AML-193 (cell line): ENCODE measurements at regions not wholly inside any gene's neighbourhood (a gene's known extent, or its start where the extent isn't known, plus 50 kb on each side); places are given as distances from the start of the nearest gene placed in this dataset.

ENCODE experiments used
- DNase-seq, 2 experiments: peaks; one replicate each; lab custom pipeline; 2025; lab: John Stamatoyannopoulos, UW

DNA sequence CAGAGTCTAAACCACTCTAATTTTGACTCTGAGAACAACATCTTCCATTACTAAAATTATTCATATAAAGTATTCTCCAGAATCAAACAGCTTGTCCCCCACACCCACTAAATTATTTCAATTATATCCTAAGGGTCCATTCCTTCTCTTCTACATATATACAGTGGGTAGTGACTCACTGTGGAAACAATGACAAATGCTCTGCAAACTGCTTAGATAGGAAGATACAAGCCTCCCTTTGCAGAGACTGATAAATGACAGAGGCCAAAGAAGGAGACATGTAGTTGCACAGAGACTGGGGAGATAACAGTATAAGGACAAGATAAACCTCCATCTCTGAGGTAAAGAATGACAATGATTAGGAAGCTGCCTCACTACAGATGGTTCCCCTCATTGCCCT lies 1087.4 kb downstream of the AGBL1 start:
- DNase-seq = no peak

DNA sequence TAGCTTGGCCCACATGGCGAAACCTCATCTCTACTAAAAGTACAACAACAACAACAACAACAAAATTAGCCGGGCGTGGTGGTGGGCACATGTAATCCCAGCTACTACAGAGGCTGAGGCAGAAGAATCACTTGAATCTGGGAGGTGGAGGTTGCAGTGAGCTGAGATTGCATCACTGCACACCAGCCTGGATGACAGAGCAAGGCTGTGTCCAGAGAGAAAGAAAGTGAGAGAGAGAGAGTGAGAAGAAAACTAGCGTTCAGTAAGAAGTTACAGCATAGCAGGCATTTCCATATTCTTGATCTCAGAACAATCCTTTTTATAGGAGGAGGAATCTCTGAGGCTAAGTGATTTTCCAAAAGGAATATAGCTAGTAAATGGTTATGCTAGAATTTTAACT lies 1076.1 kb downstream of the AGBL1 start:
- DNase-seq = no peak

DNA sequence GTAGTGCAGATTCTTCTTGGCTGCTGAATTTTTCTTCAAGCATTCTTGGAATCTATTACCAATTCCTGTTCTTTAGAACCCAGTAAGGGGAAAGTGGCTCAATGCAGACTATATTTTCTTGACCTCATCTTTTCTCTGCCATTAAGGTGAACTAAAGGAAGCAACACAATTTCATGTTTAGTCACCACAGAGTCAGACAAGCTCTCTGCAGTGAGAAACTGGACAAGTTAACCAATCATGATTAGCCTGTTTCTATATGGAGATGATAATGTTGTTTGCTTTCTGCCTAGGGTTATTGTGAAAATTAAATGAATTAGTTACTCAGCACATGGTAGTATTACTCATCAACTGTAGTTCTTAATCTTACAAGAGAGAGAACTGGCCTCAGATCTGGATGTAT lies 1075.1 kb downstream of the AGBL1 start:
- no peak for DNase-seq

DNA sequence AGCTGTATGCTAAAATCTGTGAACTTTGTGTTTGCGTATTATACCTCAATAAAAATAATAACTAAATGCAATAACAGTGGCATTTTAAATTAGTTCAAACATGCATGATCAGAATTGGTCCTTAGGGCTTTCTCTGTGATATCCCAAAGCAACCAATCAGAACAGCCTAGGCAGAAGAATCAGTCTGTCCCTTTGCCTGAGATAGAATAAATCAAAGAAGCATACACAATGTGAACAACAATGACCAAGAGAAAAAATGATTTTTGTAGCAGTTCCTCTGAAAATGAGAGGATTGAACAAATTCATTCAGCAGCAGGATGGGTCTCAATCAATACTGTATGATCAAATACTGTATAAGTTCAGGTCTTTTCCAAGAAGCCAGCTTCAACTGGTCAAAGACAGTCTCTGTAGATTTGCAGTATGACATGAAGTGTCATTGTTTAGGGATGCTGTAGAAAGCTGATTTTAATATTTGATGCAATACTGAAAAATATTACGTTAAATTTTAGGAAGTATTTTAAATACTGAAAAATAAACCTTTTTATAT lies 1071.6 kb downstream of the AGBL1 start:
- DNase-seq = no peak

DNA sequence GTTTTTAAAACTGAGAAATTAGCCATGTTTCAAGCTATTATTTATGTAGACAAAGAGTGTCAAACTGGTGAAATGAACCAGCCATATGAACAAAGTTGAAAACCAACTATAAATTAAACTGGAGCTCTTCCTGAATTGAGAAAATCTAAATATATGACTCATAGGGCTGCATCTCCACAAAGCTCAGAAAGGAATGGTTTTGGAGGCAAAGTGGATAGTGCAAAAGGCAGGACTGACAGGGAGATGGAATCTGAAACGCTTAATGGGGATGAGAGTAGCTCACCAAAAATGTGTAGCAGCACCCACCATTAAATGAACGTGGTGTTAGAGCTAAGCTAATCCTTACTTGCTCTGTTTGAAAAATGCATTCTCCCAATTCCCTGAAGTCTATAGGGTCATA lies 1066.0 kb downstream of the AGBL1 start:
- DNase-seq = no peak

DNA sequence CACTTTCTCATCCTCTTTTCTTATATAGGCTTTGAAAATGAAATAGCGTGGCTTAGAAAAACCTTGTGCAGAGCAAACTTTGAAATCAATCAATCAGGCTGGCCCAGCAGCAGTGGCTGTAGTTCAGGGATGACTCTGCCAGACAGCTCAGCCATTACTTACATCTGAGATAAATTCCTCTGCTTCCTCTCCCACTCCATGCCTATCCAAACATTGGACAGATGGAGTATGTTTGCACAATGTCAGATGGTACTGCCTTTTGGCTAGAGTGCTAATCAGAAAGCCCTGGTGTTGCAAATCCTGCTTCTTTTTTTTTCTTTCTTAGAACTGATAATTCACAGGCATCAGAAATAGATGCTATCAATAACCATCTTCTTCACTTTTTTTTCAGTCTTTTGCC lies 1065.1 kb downstream of the AGBL1 start:
- no peak for DNase-seq

DNA sequence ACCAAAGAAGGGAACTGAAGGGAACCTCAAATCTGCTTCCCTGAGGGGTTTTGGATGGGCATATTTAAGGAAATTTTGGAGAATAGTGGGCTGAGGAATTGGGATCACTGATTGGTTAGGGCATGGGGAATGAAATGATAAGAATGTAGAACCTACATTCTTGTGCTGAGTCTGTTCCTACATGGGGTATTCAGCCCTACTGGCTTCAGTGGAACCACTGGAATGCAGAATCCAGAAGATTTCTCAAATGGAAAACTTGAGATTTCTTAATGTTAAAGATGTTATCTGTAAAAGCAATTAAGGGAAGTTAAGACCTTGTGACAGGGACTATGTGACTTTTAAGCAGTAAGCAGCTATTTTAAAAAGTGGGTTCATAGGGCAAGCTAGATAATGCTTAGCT lies 1062.4 kb downstream of the AGBL1 start:
- DNase-seq = no peak

DNA sequence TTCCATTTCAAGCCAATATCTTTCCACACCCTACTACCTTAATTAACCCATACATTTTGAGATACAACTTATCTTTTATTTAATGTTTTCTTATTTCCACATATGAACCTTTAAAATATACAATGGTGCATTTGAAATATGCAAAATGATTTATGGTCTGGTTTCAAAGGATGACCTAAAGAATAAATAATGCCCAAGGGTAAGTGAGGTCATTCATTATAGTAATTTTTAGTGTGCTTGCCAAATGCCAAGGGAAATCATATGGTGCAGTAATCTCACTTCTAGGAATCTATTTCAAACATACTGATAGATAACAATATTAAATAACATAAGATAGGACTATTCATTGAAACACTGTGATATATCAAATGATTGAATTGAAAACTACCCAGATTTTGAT lies 1055.4 kb downstream of the AGBL1 start:
- DNase-seq = no peak

DNA sequence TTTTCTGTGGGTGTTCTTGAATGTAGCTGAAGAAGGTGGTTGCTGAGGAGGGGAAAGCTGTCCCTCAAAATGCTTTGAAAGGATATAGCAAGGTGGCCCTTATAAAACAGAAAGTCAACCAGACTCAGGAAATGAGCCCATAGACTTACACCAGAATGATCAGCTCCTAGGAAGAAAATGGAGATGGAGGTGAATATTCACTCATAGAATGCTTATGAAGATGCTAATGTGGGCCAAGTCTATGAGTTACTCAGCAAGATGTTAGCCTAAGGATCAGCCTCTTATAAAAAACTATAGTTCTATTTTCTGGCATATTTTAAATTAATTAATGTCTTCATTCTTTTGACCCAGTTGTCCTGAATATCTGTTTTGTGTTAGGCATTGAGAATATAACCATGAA lies 1054.0 kb downstream of the AGBL1 start:
- DNase-seq = no peak

DNA sequence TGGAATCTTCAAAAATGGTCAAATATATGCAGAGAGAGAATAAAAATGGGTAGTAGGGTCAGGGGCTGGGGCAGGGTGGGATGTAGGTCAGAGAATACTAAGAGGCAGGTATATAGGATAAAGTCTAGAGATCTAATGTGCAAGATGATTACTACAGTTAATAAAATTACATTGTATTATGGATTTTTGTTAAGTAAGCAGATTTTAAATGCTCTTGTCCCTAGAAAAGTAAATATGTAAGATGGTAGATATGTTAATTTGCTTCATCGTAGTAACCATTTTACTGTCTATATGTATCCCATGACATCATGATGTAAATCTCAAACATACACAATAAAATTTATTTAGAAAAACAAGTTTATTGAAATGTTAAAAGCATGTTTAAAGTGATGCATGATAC lies 1051.4 kb downstream of the AGBL1 start:
- DNase-seq = no peak

DNA sequence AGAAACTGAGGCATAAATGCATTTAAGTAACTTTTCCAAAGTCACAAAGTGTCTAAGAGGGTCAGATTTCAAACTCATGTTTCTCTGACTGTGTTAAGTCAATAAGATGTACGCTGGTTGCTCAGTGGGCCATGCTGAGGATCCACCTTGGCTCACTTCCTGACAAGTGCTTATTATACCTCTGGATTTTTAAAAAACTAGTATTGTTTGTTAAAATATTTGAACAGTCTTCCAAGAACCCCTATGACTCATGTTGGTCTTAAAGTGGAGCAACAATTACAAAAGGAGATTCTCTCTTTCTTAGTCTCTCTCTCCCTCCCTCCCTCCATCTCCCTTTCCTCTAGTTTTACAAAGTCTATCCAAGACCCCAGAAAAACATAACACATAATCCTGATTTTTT lies 1050.2 kb downstream of the AGBL1 start:
- no peak for DNase-seq

DNA sequence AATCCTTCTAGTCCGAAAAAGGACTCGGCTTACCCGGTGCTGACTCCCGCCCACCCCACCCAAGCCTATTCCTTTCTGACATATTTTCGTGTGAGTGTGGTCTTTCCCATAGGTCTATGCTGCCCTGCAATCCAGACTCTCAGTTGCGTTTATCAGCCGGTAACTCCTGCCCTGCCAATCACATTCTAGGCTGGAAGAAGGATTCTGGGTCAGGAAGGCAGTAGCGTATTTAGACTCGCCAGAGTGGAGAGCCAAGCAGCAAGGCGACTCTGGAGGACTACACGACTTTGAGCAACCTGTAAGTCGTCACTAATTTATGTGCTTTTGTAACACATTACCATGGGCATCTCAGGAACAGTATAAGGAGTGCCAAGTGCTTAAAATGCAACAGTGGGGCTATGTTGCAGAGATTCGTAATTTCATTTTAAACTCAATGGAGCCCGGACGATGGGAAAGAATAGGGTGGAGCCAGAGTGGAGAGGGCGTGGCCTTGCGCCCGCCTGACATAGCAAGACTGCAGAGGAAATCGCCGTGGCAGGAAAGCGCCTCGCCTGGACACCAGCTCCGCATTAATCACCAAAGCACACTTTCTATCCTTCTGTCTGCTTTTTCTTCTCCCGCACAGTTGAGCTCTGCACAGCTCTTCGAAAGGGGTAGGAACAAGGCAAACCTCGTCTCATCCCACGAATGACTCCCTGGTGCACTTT lies 1044.2 kb downstream of the AGBL1 start:
- DNase-seq = no peak

DNA sequence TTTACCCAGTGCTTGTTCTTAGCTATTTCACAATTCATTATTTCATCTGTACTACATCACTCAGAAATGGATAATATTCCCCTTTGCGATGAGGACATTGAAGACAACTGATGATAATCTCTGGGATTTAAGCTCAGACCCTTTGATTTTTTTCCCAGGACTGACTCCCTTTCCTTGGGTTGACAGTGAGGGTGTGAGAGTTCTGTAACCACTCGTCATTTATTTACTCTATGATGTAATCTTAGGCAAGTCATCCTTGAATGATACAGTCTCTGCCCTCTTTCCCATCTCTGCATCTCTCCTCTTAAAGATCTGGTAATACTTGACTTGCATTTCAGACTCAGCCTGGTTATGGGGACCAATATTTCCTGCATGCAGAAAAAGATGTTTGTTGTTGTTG lies 1041.7 kb downstream of the AGBL1 start:
- DNase-seq = no peak

DNA sequence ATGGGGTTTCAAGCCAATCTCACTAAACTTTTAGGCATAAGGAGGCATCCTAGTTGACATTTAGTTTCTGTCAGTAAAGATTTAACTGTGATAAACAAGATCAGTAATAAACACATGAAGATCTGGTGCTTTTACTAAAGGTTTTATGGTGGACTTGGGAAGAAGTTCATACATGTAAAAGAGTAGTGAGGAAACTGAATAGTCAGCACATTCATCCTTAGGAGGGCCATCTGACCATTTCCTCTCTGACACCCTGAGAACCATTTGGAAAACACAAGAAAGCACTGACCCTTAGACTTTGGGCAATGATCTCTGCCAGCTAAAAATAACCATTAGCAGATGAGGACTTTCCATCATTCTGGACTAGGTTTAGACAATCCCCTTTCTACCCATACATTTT lies 1040.9 kb downstream of the AGBL1 start:
- DNase-seq = no peak

DNA sequence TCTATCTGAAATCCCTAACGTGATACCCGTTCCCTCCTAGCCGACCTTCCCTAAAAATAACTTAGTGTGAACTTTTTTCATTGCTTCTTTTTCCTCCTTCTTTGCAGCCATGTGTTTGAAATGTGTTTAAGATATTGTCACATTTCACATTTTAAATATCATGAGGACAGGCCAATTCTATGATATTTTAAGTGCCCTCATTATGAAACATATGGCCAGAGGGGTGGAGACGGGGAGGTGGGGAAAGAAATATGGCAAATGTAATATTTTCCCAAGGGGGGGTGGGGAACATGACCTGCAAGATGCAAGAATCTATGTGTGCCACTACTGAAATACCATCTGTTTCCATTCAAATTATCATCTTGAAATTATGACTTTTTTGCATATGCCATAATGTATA lies 1039.2 kb downstream of the AGBL1 start:
- no peak for DNase-seq

DNA sequence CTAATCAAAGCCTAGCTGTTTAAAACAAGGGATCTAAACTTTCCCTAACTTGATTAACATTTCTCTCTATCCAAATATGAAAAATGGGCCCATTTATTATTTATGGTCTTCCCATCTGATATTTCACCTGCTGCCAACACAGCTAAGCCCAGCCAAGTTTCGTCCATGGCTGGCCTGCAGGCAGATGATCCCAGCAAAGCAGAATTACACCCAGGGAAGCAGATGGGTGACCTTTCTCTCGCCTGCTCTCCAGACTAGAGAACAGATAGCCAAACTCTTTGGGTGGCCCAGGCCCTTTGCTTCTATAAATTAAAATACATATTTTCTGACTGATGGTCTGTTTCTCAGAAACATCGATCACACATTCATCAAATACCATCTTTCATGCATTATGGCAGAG lies 1038.8 kb downstream of the AGBL1 start:
- no peak for DNase-seq

DNA sequence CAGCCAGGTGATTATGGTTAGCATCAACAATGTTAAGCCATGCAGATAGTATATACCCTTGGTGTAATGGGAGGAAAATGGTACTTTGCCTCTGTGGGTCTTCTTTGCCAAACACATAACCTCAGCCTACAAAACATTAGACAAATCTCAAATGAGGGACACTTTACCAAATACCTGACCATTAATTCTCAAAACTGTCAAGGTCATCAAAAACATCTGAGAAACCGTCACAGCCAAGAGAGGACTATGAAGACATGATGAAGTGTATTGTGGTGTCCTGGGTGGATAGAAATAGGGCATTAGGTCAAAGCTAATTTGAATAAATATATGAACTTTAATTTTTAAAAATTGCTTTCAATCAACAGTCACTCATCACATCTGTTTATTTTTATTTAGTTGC lies 1036.1 kb downstream of the AGBL1 start:
- no peak for DNase-seq

DNA sequence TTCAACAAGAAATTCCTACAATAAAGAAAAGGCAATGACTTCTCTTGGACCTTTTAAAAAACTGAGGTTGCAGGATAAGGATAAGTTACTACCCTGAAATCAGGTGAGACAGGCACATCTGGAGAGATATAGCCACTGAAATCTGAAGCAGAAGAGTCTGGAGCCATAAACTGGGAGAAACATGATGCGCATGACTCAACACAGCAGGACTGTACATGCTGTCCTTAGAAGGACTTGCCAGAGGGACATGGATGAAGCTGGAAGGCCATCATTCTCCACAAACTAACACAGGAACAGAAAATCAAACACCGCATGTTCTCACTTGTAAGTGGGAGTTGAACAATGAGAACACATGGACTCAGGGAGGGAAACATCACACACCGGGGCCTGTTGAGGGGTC lies 1020.2 kb downstream of the AGBL1 start:
- DNase-seq = no peak

DNA sequence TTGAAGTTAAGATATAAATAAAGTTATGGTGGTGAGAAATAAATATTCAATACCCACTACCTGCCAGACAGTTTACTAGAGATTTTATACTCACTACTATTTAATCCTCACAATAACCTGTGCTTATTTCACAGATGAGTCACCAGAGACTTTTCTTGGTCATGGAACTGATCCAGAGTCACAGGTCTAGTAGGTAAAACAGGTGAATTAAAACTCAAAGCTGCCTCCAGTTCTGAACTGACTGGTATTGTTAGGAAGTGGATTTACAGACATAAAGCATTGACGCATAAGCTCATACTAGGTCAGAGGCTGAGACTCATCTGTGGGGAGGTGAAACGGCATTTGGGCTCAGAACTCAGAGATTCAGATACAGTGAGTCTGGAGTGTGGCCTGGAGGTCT lies 1009.9 kb downstream of the AGBL1 start:
- no peak for DNase-seq

DNA sequence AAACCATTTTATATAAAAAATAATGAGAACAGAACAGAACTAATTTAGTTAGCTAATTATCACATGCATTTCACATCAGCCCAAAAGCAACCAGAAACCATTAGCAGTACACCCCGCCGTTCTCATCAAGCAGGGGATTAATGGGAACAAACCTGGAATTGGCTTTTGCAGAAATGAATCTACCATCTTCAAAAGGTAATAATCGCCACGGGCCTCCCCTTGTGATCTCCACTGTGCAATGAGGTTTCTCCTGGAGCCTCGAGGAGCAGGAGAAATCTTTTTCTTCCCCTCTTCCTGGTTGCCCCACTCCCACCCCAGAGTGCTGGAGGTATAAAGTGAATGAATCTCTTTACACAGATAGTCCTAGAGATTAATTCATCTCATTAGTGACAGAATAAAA lies 1003.5 kb downstream of the AGBL1 start:
- no peak for DNase-seq

DNA sequence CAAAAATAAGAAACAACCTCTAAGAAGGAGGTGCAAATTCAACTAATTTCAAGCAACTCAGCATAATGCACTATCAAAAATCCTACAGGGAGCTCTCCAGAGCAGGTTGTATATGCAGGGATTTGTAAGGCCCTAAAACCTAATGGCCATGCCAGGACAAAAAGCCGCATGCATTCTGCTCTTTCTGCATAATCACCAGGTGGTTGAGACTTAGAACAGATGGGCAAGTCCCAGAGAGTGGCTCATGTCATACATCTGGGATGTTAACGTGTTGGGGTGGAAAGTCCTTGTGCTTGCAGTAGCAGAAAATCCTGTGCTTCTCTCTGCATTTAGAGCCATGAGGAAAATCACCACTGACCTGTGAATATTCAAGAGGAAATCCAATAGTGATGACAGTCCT lies 1002.9 kb downstream of the AGBL1 start:
- no peak for DNase-seq

DNA sequence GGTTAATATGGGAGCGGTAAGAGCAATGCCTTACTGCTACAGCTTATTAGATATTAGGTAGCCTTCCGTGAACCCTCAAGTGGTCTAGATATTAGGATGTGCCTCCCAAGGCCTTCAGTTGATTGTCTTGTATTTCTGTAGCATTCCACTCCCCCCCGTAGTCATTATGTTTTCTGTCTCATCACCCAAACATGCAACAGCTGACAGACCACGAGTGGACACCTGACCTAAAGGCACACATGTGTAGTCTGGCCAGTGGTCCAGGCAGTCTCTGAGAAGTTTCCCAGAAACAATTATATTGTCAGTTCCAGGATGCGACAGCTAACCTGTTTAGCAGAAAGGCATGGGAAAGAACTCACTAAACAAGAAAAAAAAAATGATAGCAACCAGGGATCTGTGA lies 1000.9 kb downstream of the AGBL1 start:
- no peak for DNase-seq
